ENCODE measurements at regions not wholly inside any gene's neighbourhood (a gene's known extent, or its start where the extent isn't known, plus 50 kb on each side); places are given as distances from the start of the nearest gene placed in this dataset.

DNA sequence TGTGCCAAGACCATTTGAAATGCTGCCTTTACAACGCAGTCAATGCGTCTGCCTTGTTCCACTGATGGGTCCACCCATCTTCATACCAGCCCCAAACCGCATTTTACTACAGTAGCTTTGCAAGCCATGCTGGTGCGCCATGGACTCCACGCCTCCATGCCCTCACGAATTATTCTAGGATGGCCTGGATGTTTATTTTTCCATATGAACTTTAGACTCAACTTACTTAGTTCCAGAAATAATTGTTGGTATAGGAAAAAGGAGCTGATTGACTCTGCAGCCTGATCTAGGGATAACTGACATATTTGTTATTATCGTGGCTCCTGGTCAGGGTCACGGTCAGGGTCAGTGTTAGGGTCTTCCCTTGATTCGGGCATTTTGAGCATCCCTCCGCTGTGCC is 70.0 kb upstream of the ZNF469 start:
- Histone ChIP-seq H3K79me2 (ENCODE audit: insufficient read depth, low read length) (no peaks in the 10 kb centered on the region), H3K36me3 (ENCODE audit: insufficient read depth, low read length) (no peaks in the 10 kb centered on the region), H3K4me1 (ENCODE audit: insufficient read depth, low read length) (no peaks in the 10 kb centered on the region), H2AFZ (ENCODE audit: low read depth, low read length) (no peak overlapping the region), H3K4me3 (ENCODE audit: low read depth in 1 of 2, low read length in 2 of 2) (no peak overlapping the region), H3K9ac (ENCODE audit: low read depth, low read length) (no peak overlapping the region), H3K9me3 (ENCODE audit: insufficient read depth, low read length, severe bottlenecking) (no peaks in the 10 kb centered on the region), H3K27ac (ENCODE audit: low read length) (no peak overlapping the region), H3K4me2 (ENCODE audit: insufficient read depth, low read length) (no peak overlapping the region), H3K27me3 (ENCODE audit: insufficient read depth, low read length, poor library complexity) (no peaks in the 10 kb centered on the region), H4K20me1 (ENCODE audit: insufficient read depth, low read length) (no peaks in the 10 kb centered on the region)
- DNase-seq (no peak), ATAC-seq (ENCODE audit: insufficient read depth, low read depth) (no peak)
- no peak for TF ChIP-seq EZH2 (IDR thresholded peaks at IDR 0.05; ENCODE audit: borderline replicate concordance, low read depth, low read length, severe bottlenecking)
- no peak for TF ChIP-seq CTCF (IDR thresholded peaks at IDR 0.05; ENCODE audit: borderline replicate concordance, extremely low read depth, low read length, poor library complexity, severe bottlenecking)

DNA sequence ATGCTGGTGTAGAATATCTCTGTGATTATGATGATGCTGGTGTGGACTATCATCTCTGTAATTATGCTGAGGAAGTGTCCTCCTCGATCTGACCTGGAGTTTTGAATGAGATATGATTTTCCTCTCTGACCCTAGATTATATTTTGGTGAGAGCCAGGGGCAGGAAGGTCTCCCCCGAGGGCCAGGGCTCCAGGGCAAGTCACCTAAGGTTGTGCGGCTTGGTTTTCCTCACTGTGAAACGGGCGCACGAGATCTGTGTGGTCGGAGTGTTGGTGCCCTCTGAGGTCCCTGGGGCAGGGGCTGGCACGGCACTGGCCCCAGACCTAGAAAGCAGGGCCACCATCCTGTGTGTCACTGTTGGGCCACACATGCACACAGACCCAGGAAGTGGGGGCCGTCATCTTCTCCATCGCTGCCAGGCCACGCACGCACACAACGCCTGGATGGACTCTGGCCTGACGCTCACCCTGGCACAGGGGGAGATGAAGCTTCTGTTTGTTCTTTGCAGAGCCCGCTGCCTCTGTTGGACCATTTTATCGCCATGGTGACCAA is 67.7 kb upstream of the ZNF469 start:
- Histone ChIP-seq H3K9me3 (ENCODE audit: insufficient read depth, low read length, severe bottlenecking) (no peaks in the 10 kb centered on the region), H3K36me3 (ENCODE audit: insufficient read depth, low read length) (no peaks in the 10 kb centered on the region), H2AFZ (ENCODE audit: low read depth, low read length) (no peak overlapping the region), H3K27me3 (ENCODE audit: insufficient read depth, low read length, poor library complexity) (no peaks in the 10 kb centered on the region), H3K4me1 (ENCODE audit: insufficient read depth, low read length) (no peaks in the 10 kb centered on the region), H4K20me1 (ENCODE audit: insufficient read depth, low read length) (no peaks in the 10 kb centered on the region), H3K27ac (ENCODE audit: low read length) (no peak overlapping the region), H3K9ac (ENCODE audit: low read depth, low read length) (no peak overlapping the region), H3K79me2 (ENCODE audit: insufficient read depth, low read length) (no peaks in the 10 kb centered on the region), H3K4me3 (ENCODE audit: low read depth in 1 of 2, low read length in 2 of 2) (no peak overlapping the region), H3K4me2 (ENCODE audit: insufficient read depth, low read length) (no peak overlapping the region)
- TF ChIP-seq CTCF (IDR thresholded peaks at IDR 0.05; ENCODE audit: borderline replicate concordance, extremely low read depth, low read length, poor library complexity, severe bottlenecking) = no peak
- TF ChIP-seq EZH2 (IDR thresholded peaks at IDR 0.05; ENCODE audit: borderline replicate concordance, low read depth, low read length, severe bottlenecking) = no peak
- ATAC-seq (ENCODE audit: insufficient read depth, low read depth) (no peak), DNase-seq (no peak)

DNA sequence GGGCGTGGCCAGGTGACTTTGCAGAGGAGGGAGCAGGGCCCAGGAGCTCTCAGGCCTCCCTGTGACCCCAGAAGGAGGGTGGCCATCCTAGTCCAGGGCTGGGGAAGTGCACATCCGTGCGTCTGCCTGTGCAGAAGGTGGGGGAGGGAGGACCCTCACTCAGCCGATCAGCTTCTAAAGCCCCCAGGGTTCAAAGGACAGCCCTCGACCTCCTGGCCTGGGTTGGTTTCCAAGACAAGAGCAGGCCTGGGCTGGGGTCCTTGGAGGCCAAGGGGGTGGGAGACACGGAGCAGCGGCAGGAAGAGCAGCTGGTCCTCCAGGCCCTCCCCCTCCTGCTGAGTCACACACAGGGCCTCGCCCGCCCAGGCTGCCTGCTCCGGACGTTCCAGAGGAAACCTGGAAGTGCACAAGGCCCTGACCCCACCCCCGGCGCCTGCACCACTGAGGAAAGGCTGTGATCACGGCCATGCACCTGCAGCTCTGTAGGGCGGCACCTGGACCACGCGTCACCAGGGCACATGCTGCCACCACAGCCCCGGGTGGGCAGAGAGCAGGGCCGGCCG is 67.1 kb upstream of the ZNF469 start:
- H3K4me3 ChIP-seq (ENCODE audit: low read depth in 1 of 2, low read length in 2 of 2) = no peak overlapping the region
- no peaks in the 10 kb centered on the region for H3K36me3 ChIP-seq (ENCODE audit: insufficient read depth, low read length)
- H3K9ac ChIP-seq (ENCODE audit: low read depth, low read length) = no peak overlapping the region
- DNase-seq (no peak), ATAC-seq (ENCODE audit: insufficient read depth, low read depth) (no peak)
- no peak overlapping the region for H3K27ac ChIP-seq (ENCODE audit: low read length)
- H2AFZ ChIP-seq (ENCODE audit: low read depth, low read length) = no peak overlapping the region
- no peaks in the 10 kb centered on the region for H3K4me1 ChIP-seq (ENCODE audit: insufficient read depth, low read length)
- no peaks in the 10 kb centered on the region for H3K9me3 ChIP-seq (ENCODE audit: insufficient read depth, low read length, severe bottlenecking)
- H3K27me3 ChIP-seq (ENCODE audit: insufficient read depth, low read length, poor library complexity) = no peaks in the 10 kb centered on the region
- no peaks in the 10 kb centered on the region for H3K79me2 ChIP-seq (ENCODE audit: insufficient read depth, low read length)
- TF ChIP-seq EZH2 (IDR thresholded peaks at IDR 0.05; ENCODE audit: borderline replicate concordance, low read depth, low read length, severe bottlenecking) (no peak), CTCF (IDR thresholded peaks at IDR 0.05; ENCODE audit: borderline replicate concordance, extremely low read depth, low read length, poor library complexity, severe bottlenecking) (no peak)
- no peak overlapping the region for H3K4me2 ChIP-seq (ENCODE audit: insufficient read depth, low read length)
- H4K20me1 ChIP-seq (ENCODE audit: insufficient read depth, low read length) = no peaks in the 10 kb centered on the region
